GM13976 (cell line): ENCODE measurements at regions not wholly inside any gene's neighbourhood (a gene's known extent, or its start where the extent isn't known, plus 50 kb on each side); places are given as distances from the start of the nearest gene placed in this dataset.

ENCODE experiments used
- DNase-seq: peaks from one replicate; pipeline ENCODE4 v3.0.0; 2012; ENCODE audit warnings: low spot score
- CTCF ChIP-seq: IDR thresholded peaks from 2 replicates; pipeline ENCODE4 v1.5.1; 2012; ENCODE audit warnings: borderline replicate concordance, mild to moderate bottlenecking; ENCODE audit not compliant: insufficient read depth; ENCODE audit errors: extremely low read depth, missing control alignments, control extremely low read depth
- in situ Hi-C: fragments of 300-500 bp; cut with MboI; formaldehyde crosslinking; loops from one replicate; pipeline ENCODE4 v1.12.0; 2022; ENCODE audit warnings: low sequenced_read_pairs, mixed read lengths, inconsistent platforms; ENCODE audit not compliant: unreplicated experiment

- no peak for TF ChIP-seq CTCF
- in situ Hi-C loops = no loop called here
- DNase-seq = no peak
Observed at GRCh38 chr5:113807427-113807991, 294.0 kb downstream of the YTHDC2 start.

- in situ Hi-C loops = no loop called here
- no peak for TF ChIP-seq CTCF
Observed at GRCh38 chr5:113808956-113809355, 295.5 kb downstream of the YTHDC2 start.

GRCh38 chr5:113809626-113810025 lies 296.1 kb downstream of the YTHDC2 start:
- in situ Hi-C loops = no loop called here
- DNase-seq = no peak
- TF ChIP-seq CTCF = no peak

More at GRCh38 chr5:113808956-113809355, 295.5 kb downstream of the YTHDC2 start:
- no peak for DNase-seq

- DNase-seq = no peak
- in situ Hi-C loops = no loop called here
- TF ChIP-seq CTCF = no peak
Observed at GRCh38 chr5:113813466-113813865, 300.0 kb downstream of the YTHDC2 start.

GRCh38 chr5:113817683-113818082 lies 304.2 kb downstream of the YTHDC2 start:
- no peak for TF ChIP-seq CTCF
- in situ Hi-C loops = no loop called here
- no peak for DNase-seq

- DNase-seq = no peak
- in situ Hi-C loops = no loop called here
- TF ChIP-seq CTCF = no peak
Observed at GRCh38 chr5:113823696-113824095, 310.2 kb downstream of the YTHDC2 start.
